Jurkat, Clone E6-1 (cell line): ENCODE measurements at regions not wholly inside any gene's neighbourhood (a gene's known extent, or its start where the extent isn't known, plus 50 kb on each side); places are given as distances from the start of the nearest gene placed in this dataset.

ENCODE experiments used
- DNase-seq: peaks from one replicate; pipeline ENCODE4 v3.0.0-alpha.2; 2011; ENCODE audit warnings: low read depth, low spot score
- H3K4me3 ChIP-seq: 2 replicates; pipeline ENCODE4 v1.5.1; 2011; ENCODE audit warnings: mild to moderate bottlenecking, low read length, control low read depth, moderate library complexity

DNA sequence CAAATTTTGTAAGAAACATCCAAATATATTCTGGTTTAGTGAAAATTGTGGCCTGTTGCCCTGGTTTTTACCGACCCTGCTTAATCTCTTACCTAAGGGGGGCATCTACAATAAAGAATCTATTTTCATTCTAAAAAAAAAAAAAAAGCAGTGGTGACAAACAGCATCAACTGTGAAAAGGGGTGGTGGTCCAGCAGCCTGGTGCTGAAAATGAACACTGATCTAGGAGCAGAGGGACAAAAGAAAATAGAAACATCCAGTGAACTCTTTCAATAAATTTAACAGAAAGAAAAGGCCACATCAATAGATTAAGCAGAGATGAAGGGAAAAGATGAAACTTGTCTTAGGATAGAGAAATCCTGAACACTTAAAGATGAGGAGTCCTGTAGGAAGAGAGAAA, 348.7 kb upstream of the GRAMD2B start:
- no peak for DNase-seq
- H3K4me3 ChIP-seq = no peak overlapping the region

DNA sequence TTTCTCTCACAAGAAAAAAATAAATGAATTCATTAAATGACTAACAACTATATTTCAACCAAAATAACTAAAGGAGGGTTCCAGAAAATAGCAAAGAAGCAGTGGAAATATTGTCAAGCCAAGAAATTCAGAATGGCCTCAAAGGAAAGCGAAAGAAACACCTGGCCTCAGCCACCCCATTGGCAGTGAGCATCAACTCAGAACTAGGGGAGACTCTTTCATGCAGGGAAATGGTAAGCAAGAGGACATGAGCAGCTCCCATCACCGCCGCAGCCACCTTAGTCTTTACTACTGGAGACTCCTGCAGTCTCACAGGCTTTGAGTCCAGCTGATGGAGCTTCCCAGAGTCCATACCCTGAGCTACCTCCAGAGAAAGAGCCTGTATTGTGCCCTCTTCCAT, 343.9 kb upstream of the GRAMD2B start:
- no peak overlapping the region for H3K4me3 ChIP-seq
- no peak for DNase-seq

DNA sequence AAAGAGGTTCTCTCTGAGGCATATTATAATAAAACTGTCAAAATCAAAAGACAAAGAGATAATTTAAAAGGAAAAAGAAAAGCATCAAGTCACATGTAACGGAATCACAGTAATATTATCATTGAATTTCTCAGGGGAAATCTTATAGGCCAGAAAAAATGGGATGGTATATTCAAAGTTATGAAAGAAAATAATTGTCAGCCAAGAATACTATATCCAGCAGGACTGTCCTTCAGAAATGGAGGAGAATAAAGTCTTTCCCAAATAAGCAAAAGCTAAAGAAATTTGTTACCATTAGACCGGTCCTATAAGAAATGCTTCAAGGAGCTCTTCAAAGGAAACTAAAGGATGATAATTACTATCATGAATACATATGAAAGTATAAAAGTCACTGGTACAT, 342.0 kb upstream of the GRAMD2B start:
- no peak for DNase-seq
- H3K4me3 ChIP-seq = no peak overlapping the region

DNA sequence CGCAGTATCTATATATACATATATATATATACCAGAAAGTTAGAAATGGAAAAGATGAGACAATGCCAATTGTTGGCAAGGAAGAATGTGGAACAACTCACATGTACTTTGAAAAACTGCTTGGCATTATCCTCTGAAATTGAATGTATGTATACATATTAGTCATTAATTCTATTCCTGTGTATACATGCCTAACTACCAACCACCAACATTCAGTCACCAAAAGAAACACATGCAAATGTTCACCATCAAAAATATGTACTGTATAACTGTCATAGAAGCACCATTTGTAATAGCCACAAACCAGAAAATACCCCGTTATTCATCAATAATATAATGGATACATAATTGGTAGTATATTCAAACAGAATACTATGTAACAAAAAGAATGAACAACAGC, 330.2 kb upstream of the GRAMD2B start:
- no peak overlapping the region for H3K4me3 ChIP-seq
- DNase-seq = no peak

DNA sequence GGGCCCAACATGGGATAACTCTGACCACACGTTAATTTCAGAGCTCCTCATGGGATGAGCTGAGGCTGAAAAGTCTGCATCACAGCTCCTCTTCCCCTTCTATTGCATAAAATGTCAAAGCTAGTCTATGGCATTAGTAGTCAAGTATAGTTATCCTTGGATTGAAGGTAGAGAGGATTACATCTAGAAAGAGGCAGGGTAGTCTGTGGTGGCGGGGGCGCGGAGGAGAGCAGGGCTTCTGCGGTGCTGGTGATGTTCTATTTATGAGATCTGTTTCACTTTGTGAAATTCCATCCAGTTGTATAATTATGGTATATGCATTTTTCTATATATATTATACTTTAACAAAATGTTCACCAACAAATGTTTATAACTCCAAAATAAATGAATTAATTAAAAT, 329.5 kb upstream of the GRAMD2B start:
- H3K4me3 ChIP-seq = no peak overlapping the region
- DNase-seq = no peak

DNA sequence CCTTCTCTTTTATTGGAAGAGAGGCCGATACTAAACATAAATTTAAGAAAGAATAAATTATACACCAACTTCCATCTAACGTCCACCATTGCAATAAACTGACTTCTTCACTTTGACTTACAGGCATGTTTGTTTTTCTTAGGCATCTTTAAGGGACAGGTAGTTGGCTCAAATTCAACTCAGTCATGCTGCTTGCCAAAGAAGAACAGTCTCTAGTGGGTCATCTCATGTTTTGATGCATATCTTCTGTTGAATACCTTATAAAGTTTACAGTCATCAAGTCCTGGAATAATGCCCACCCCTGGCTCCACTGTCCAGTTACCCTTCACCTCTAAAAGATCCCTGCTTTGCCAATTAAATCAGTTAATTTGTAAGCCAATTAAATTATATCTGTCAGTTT, 328.2 kb upstream of the GRAMD2B start:
- DNase-seq = no peak
- no peak overlapping the region for H3K4me3 ChIP-seq

DNA sequence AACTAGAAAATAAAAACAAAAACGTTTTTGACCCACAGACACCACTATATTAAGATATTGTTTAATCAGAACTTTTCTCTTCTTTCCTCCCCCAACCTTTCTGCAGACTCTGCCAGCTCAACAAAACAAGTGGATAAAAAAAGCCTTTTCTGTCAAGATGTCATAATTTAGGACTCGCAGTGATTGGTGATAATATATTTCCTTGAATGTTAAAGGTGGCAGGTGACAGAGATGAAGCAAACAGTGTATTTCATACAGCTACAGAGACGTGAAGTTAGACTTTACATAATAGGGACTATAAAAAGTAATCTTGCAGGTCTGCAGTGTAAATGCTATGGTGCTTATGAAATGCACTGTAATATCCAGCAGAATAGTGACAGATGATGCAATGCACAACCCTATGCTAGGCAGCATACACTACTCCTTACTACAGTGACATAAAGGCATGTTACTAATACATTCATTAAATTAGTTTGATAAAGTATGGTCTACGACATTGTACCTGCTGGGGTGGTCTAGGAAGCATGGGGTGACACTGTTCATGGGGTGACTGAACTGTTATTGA, 326.7 kb upstream of the GRAMD2B start:
- no peak for DNase-seq

DNA sequence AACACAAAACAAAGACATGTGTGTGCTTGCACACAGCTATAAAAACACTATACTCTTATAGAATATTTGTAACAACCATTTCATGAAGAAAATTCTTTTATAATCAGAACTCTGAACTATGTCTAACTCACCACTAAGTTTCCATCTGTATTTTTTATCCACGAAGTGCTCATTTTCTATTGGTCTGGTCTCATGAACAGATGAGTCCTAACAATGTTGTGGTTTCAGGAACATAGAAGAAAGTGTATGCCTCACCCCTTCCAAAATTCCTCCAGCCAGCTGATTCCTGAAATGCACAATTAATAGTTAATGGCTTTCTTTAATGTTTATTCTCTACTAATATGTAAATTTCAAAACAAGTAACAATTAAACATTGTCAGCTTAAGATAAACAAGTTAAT, 325.3 kb upstream of the GRAMD2B start:
- H3K4me3 ChIP-seq = no peak overlapping the region
- DNase-seq = no peak

More for the DNA sequence above, 326.7 kb upstream of the GRAMD2B start:
- no peak overlapping the region for H3K4me3 ChIP-seq

DNA sequence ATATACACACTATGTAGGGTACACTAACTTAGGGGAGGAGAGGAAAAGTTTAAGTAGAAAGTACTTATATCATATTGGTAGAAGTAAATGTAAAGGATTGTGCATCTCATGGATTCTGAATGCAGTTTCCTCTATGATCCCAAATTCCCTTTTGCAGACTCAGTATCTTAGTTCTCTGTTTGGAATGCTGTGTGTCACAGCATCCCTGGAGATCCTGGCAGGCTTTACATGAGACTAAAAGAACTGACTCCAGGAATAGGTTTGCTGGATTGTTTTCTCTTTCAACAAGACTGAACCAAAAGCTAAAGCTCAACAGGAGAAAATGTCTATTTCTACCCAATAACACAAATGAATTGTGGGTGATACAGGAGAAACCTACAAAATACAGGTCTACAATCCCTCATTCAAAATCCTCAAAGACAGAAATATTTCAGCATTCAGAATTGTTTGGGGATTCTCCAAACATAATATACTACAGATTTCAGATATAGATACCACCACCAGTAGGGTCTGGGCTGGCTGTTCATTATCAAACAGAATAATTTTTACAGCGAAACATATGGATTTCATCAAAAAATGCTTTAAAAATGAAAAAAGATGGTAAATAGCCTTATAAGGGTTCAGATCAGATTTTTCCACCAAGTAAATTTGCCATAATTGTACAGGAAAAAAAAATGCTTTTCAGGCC, 324.7 kb upstream of the GRAMD2B start:
- no peak for DNase-seq
- no peak overlapping the region for H3K4me3 ChIP-seq

DNA sequence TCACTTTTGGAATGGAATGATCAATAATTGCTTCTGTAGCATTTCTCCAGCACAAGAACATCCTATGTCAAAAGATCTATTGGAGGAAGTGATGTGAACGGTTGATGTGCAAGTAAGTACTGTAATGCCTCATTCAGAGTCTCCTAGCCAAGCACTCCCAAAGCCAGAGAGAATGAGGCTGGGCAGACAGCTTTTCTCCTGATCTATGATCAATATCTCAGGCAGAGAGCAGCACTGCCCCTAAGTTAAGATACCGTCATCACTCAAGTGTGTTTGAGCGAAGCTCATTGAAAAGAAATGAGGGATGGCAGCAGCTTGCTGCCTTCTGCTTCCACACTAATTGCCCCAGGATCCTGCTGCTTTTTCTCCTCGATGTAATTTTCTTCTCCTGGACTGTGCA, 324.1 kb upstream of the GRAMD2B start:
- no peak for DNase-seq
- H3K4me3 ChIP-seq = no peak overlapping the region

DNA sequence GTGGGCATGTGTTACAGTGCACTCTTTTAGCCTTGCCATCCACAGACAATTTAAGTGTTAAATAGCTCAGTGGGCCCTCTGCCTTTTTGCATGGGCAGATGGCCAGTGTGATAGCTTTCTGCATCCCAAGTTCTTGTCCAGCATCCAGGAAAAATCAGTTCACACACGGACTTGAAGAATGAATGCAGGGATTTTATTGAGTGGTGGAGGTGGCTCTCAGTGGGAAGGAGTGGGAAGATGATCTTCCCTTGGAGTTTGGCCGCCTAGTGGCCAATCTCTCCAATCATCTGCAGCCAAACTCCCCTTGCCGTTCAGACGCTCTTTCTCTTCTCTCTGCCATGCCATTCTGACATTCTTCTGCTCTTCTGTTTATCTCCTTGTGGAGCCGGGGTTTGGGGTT, 322.4 kb upstream of the GRAMD2B start:
- DNase-seq = no peak

DNA sequence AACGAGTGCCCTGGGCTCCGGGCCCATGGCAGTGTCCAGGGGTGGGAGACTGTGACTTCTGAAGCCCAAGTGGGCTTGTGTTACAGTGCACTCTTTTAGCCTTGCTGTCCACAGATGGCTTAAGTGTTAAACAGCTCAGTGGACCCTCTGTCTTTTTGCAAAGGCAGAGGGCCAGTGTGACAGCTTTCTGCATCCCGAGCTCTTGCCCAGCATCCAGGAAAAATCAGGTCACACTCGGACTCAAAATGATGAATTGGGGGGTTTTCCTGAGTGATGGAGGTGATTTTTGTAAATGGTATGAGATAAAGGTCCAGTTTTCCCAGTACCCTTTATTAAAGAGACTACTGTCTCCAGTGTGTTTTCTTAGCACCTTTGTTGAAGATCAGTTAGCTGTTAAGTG, 321.3 kb upstream of the GRAMD2B start:
- no peak overlapping the region for H3K4me3 ChIP-seq
- no peak for DNase-seq

More for the DNA sequence above, 322.4 kb upstream of the GRAMD2B start:
- H3K4me3 ChIP-seq = no peak overlapping the region

DNA sequence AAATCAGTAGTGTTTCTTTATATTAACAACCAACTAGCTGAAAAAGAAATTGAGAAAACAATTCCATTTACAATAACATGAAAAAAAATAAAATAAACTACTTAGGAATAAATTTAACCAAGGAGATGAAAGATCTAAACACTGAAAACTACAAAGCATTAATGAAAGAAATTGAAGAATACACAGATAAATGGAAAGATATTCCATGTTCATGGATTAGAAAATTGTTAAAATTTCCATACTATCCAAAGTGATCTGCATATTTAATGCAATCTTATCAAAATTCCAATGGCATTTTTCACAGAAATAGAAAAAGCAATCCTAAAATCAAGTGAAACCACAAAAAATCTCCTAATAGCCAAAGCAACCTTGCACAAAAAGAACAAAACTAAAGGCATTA, 320.2 kb upstream of the GRAMD2B start:
- no peak overlapping the region for H3K4me3 ChIP-seq
- no peak for DNase-seq

DNA sequence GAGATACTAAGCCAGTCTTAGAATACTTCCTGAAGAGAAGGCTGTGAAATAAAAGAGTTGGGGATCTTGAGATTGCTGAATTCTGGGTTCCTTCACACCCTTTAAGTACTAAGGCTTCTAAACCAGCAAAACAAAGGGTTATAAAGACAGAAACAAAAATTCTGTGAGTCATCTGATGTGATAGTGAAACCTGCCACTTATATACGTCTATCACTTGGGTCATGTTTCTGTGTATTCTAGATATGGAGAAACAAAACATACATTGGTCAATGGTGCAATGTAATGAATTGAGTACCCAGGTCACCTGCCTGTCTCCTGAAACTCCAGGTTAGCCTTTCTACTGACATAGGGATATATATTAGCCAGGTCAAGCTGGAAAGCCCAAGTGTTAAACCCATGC, 319.3 kb upstream of the GRAMD2B start:
- DNase-seq = no peak
- H3K4me3 ChIP-seq = no peak overlapping the region

DNA sequence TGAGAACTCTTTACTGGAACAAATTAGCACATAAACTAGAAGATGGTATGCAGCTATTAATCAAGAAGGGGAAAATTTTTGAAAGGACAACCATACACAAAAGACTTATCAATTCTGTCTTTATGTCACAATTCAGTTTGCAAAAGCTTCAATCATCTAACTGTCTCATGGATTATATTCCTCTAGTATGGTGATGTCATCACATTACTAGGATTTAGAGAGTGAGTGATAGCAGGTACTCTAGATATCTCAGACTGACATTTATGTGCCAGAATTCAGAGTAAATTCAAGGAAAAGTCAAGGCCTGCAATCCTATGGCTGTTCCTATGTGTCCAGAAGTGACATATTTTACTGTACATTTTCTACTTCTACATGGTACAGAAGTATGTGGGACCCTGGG, 318.9 kb upstream of the GRAMD2B start:
- no peak overlapping the region for H3K4me3 ChIP-seq
- DNase-seq = no peak

DNA sequence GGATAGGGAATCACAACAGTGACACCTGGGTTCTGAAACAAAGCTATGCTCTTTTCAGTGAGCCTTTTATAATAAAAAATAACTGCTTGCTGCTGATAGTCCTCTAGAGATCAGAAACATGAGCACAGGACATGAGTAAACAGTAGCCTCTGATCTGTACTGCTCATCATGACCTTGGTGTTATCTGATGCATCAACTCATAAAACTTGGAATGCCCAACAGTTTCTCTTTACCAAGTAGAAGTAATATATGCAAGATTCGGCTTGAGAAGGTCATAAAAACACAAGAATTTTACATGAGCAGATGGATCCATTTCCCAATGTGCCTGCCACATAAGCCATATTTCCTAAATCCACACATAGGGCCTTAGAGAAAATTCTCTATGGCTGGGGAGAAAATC, 318.3 kb upstream of the GRAMD2B start:
- no peak for DNase-seq
- no peak overlapping the region for H3K4me3 ChIP-seq

DNA sequence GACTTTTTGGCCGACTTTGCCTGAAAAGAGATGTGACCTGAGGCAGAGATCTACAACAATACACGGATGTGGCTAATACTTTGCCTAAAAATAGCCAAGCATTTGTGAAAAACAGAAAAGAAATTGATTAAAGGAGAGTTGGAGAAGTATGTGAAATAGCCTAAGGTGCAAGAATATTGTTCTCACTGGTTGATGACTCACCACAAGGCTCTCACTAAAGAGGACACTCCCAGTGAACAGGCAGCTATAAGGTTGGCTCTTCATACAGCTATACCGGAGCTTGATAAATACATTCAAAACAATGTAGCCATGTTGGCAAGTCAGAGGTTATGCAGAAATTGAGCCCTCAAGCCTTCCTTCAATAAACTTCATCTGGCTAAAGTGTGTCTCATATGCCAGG, 317.2 kb upstream of the GRAMD2B start:
- H3K4me3 ChIP-seq = no peak overlapping the region
- DNase-seq = no peak

DNA sequence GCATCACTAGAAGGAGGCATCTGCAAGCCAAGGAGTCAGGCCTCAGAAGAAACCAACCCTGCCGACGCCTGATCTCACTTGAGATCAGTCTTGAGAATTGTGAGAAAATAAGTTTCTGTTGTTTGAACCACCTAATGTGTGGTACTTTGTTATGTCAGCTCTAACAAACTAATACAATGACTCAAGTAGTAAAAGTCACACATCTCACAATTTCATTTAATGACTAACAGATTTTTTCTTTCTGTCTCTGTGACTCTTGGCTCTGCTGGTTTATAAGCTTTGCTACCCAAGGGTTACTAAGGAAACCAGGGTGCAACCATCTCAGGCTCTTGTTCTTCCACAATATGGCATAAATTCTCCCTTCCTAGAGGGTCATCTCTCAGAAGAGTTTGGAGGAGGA, 315.8 kb upstream of the GRAMD2B start:
- no peak overlapping the region for H3K4me3 ChIP-seq

DNA sequence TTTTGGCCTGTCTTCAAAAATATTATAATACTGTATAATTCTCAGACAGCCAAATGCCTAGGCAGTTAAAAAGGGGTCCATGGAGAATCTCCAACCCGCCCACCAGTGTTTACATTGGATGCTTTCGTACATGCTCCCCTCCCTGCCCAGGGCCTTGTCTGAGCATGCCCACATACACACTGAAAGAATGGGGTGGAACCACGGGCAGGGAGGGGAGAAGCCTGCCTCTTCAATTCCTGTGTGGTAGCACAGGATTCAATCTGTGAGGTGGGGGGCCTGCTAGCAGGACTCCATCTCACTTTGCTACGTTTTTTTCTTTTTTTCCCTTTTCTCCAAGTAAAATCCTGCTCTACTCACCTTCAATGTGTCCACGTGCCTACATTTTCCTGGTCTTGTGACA, 314.7 kb upstream of the GRAMD2B start:
- no peak for DNase-seq
- H3K4me3 ChIP-seq = no peak overlapping the region

More for the DNA sequence above, 315.8 kb upstream of the GRAMD2B start:
- DNase-seq = no peak

DNA sequence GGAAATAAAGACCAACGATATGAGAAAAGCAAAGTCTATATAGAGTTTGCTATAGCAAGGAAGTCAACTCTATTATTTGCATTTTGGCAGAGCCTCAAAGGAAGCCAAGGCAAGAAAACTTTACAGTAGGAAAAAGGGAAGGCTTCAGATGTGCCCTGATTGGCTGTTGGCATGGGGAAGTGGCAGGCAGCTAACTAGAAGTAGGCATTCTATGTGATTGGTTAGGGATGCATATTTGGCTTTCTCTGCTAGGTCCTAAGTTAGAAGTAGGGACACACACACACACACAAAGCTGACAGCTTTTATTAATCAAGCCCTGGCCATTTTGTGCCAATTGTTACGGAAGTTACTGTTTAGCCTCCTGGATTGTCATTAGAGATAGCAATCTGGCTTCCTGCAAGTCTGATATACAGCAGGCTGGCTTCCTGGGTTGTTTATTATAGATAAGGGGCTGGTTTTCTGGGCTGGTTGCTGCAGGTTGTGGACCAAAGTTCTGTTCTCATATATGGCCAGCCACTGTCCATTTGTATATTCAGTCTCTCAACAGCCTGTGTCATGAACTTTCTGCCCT, 308.1 kb upstream of the GRAMD2B start:
- H3K4me3 ChIP-seq = no peak overlapping the region
- no peak for DNase-seq

DNA sequence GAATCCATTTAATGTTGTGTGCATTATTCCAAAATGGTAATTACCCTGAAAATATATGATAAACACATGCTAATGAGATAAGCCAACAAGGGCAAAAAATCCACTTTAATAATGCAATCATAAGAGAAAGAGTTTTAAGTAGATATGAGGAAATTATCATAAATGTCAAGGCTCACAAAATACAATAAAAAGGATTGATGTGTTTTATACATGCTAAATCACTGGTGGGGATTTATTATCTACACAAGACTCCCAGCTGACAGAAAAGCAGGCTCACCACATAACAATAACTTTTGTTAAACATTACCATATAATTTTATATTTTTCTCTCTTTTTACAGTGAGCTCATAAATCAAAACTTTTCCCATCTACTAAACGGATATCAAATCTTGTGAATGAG, 306.2 kb upstream of the GRAMD2B start:
- no peak overlapping the region for H3K4me3 ChIP-seq
- DNase-seq = no peak
